Mesothelial cell of epicardium (in vitro differentiated cells): ENCODE measurements at regions not wholly inside any gene's neighbourhood (a gene's known extent, or its start where the extent isn't known, plus 50 kb on each side); places are given as distances from the start of the nearest gene placed in this dataset.
"Not testable (repeated sequence)": the region's sequence is repeated elsewhere in the genome, so short reads cannot be mapped to it uniquely, and the experiment has no call there.

Experiments used
- DNase-seq, 2 experiments: peaks; one replicate each; pipeline ENCODE4 v3.0.0; 2021; ENCODE audit warnings: low spot score in 2 of 2; ENCODE audit not compliant: unreplicated experiment in 2 of 2
- H3K27ac Mint-ChIP-seq: 2 replicates; pipeline ENCODE4 v1.8.0; 2021; ENCODE audit warnings: mixed read lengths
- H3K27me3 Mint-ChIP-seq: 2 replicates; pipeline ENCODE4 v1.8.0; 2021; ENCODE audit warnings: low read depth, mixed read lengths
- H3K36me3 Mint-ChIP-seq: 2 replicates; pipeline ENCODE4 v1.8.0; 2021; ENCODE audit warnings: mixed read lengths
- H3K4me1 Mint-ChIP-seq: 2 replicates; pipeline ENCODE4 v1.8.0; 2021; ENCODE audit warnings: mixed read lengths
- H3K4me3 Mint-ChIP-seq: 2 replicates; pipeline ENCODE4 v1.8.0; 2021; ENCODE audit warnings: mild to moderate bottlenecking, moderate library complexity, mixed read lengths
- H3K9me3 Mint-ChIP-seq: 2 replicates; pipeline ENCODE4 v1.8.0; 2021; ENCODE audit warnings: mixed read lengths
- CTCF ChIP-seq: fragments of 200-600 bp; sonication (generic); IDR thresholded peaks from one replicate; pipeline ENCODE4 v1.5.0; 2021; ENCODE audit warnings: antibody characterized with exemption; ENCODE audit not compliant: unreplicated experiment

GRCh38 chr16:13342675-13343074 lies 441.3 kb downstream of the SHISA9 start:
- Mint-ChIP-seq H3K27ac (no peak overlapping the region), H3K36me3 (no peaks in the 10 kb centered on the region), H3K4me3 (no peak overlapping the region), H3K27me3 (peaks cover 3% of the 10 kb centered on the region), H3K4me1 (no peaks in the 10 kb centered on the region), H3K9me3 (no peaks in the 10 kb centered on the region)
- DNase-seq: no peak
- no peak for TF ChIP-seq CTCF

- Mint-ChIP-seq H3K27ac (no peak overlapping the region), H3K36me3 (no peaks in the 10 kb centered on the region), H3K27me3 (peaks cover 3% of the 10 kb centered on the region), H3K9me3 (no peaks in the 10 kb centered on the region), H3K4me1 (no peaks in the 10 kb centered on the region), H3K4me3 (no peak overlapping the region)
- TF ChIP-seq CTCF: no peak
- DNase-seq: no peak
These were observed 442.6 kb downstream of the SHISA9 start for GRCh38 chr16:13344001-13344400.

- Mint-ChIP-seq H3K27me3 (peaks cover 7% of the 10 kb centered on the region), H3K36me3 (no peaks in the 10 kb centered on the region), H3K27ac (no peak overlapping the region)
These were observed 447.0 kb downstream of the SHISA9 start for GRCh38 chr16:13348416-13348815.

GRCh38 chr16:13350000-13350399 lies 448.6 kb downstream of the SHISA9 start:
- no peak for TF ChIP-seq CTCF
- H3K9me3 Mint-ChIP-seq: no peaks in the 10 kb centered on the region
- H3K4me1 Mint-ChIP-seq: no peaks in the 10 kb centered on the region
- H3K36me3 Mint-ChIP-seq: no peaks in the 10 kb centered on the region
- no peak overlapping the region for H3K27ac Mint-ChIP-seq
- H3K4me3 Mint-ChIP-seq: no peak overlapping the region
- DNase-seq: no peak
- peaks cover 11% of the 10 kb centered on the region for H3K27me3 Mint-ChIP-seq

More at GRCh38 chr16:13348416-13348815, 447.0 kb downstream of the SHISA9 start:
- H3K4me3 Mint-ChIP-seq: no peak overlapping the region
- no peak for DNase-seq
- H3K4me1 Mint-ChIP-seq: no peaks in the 10 kb centered on the region
- TF ChIP-seq CTCF: no peak
- no peaks in the 10 kb centered on the region for H3K9me3 Mint-ChIP-seq

- Mint-ChIP-seq H3K4me1 (no peaks in the 10 kb centered on the region), H3K4me3 (no peak overlapping the region), H3K9me3 (no peaks in the 10 kb centered on the region), H3K36me3 (no peaks in the 10 kb centered on the region), H3K27ac (no peak overlapping the region), H3K27me3 (peaks cover 18% of the 10 kb centered on the region)
- no peak for TF ChIP-seq CTCF
- DNase-seq: no peak
These were observed 449.8 kb downstream of the SHISA9 start for GRCh38 chr16:13351181-13351580.

GRCh38 chr16:13351601-13352217 lies 450.3 kb downstream of the SHISA9 start:
- no peak for DNase-seq
- peaks cover under 1% of the 10 kb centered on the region for H3K9me3 Mint-ChIP-seq
- H3K27me3 Mint-ChIP-seq: peaks cover 23% of the 10 kb centered on the region
- no peaks in the 10 kb centered on the region for H3K36me3 Mint-ChIP-seq
- no peak overlapping the region for H3K27ac Mint-ChIP-seq
- no peak for TF ChIP-seq CTCF
- no peak overlapping the region for H3K4me3 Mint-ChIP-seq
- H3K4me1 Mint-ChIP-seq: no peaks in the 10 kb centered on the region

- H3K4me1 Mint-ChIP-seq, H3K4me3 Mint-ChIP-seq, H3K9me3 Mint-ChIP-seq, H3K27ac Mint-ChIP-seq, H3K36me3 Mint-ChIP-seq, DNase-seq: not testable (repeated sequence)
- H3K27me3 Mint-ChIP-seq: peaks cover 34% of the 10 kb centered on the region
These were observed 451.4 kb downstream of the SHISA9 start for GRCh38 chr16:13352796-13353195.

GRCh38 chr16:13357842-13358241 lies 456.4 kb downstream of the SHISA9 start:
- not testable (repeated sequence) for H3K36me3 Mint-ChIP-seq, H3K4me3 Mint-ChIP-seq, H3K4me1 Mint-ChIP-seq, DNase-seq, H3K27ac Mint-ChIP-seq
- Mint-ChIP-seq H3K27me3 (peaks cover 47% of the 10 kb centered on the region), H3K9me3 (peaks cover 30% of the 10 kb centered on the region)
